ENCODE measurements at regions not wholly inside any gene's neighbourhood (a gene's known extent, or its start where the extent isn't known, plus 50 kb on each side); places are given as distances from the start of the nearest gene placed in this dataset.
A peak's percentile ranks its signal among the peaks of the same experiment; 100 is the strongest.

DNA sequence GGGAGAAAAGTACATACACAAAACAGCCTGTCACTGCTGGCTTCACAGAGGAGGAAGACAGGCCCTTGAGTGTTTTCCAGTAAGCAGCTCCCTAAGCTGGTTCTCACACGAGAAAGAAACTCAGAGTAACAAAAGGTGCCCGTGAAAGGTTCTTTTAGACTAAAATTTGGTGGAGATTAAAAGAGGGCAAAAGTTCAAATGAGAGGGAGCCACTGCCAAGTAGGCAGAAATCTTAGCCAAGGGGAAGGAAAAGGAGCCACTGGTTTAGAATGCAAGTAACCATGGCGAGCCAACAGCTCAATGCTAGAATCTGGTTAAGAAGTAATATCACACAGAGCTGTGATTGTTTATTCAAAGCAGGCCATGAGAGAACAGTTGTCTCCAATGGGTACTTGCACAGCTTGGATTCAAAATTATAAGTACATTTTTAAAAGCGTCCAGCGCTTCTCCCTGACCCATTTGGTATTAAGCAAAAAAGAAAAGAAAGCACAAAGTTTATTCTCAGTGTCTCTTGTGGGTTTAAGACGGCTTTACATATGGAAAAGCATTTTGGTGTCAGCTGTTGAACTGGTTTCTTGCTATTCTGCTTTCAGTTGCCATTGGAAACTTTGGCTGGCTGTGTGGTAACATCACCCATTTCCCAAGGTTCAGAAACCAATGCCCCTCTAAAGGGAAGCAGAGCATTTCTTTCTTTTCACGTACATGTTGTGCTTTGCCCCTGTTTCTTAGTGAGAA lies 648.5 kb downstream of the RNF144B start:
- no peak overlapping the region for H4K91ac ChIP-seq (replicated peaks; ENCODE audit: insufficient read length, low read length)
- H3K79me2 ChIP-seq (ENCODE audit: control insufficient read depth in 1 of 2, insufficient read depth in 2 of 2, low read length in 2 of 2) = no peaks in the 10 kb centered on the region
- POLR2A ChIA-PET (ENCODE audit: partially characterized antibody) = interaction anchor here (1.7 kb wide), 1 partner anchor 804 kb away, joined by 4 read pairs; no protein-coding TSS in a partner anchor
- no peak overlapping the region for H2BK120ac ChIP-seq (replicated peaks; ENCODE audit: low read depth, low read length)
- H3K27ac ChIP-seq (ENCODE audit: low read depth, low read length) = no peak overlapping the region
- no peak overlapping the region for H4K5ac ChIP-seq (ENCODE audit: insufficient read length, low read depth, low read length)
- H2AK5ac ChIP-seq (ENCODE audit: low read depth, low read length) = no peak overlapping the region
- DNase-seq (ENCODE audit: low read depth in 1 of 2, low spot score in 2 of 2) (no peak), FAIRE-seq (no peak)
- no peak overlapping the region for H3K9ac ChIP-seq (replicated peaks in 1 of 4; ENCODE audit: extremely low read depth in 1 of 4, low read depth in 3 of 4, low read length in 3 of 4)
- H3K4me2 ChIP-seq (ENCODE audit: insufficient read depth in 1 of 2, low read depth in 2 of 2, low read length in 2 of 2) = no peak overlapping the region
- no peaks in the 10 kb centered on the region for H4K20me1 ChIP-seq (replicated peaks in 1 of 2; ENCODE audit: control insufficient read depth in 1 of 2, insufficient read depth in 2 of 2, low read length in 2 of 2)
- no peak overlapping the region for H3K4ac ChIP-seq (replicated peaks; ENCODE audit: insufficient read length, low read depth, low read length)
- H2BK20ac ChIP-seq (ENCODE audit: low read length) = no peak overlapping the region
- no peak overlapping the region for H3K56ac ChIP-seq (replicated peaks; ENCODE audit: insufficient read length, low read depth, low read length)
- WGBS, 2 experiments (ENCODE audit: extremely low coverage in 1 of 2, insufficient coverage in 1 of 2, insufficient read length in 1 of 2, insufficient replicate concordance in 2 of 2, low coverage in 1 of 2, low lambda C conversion rate in 2 of 2, missing lambda C conversion rate in 1 of 2) = 91% methylated on average over 7 of the region's 7 CpGs; no CpG with 5 or more reads in 1 of the 2 experiments
- H4K8ac ChIP-seq (ENCODE audit: extremely low read depth, insufficient read depth, low read length) = no peak overlapping the region
- H3K23me2 ChIP-seq (ENCODE audit: low read depth, low read length) = no peaks in the 10 kb centered on the region
- no peaks in the 10 kb centered on the region for H3K9me3 ChIP-seq (ENCODE audit: insufficient read depth in 2 of 2, low read depth in 1 of 2, low read length in 1 of 2)
- CTCF ChIA-PET (ENCODE audit: partially characterized antibody) = interaction anchor here (0.6 to 1.7 kb wide), 7 partner anchors 11 to 1021 kb away, joined by 3 to 9 read pairs (median 3); no protein-coding TSS in a partner anchor
- H3K4me3 ChIP-seq (ENCODE audit: extremely low read depth in 1 of 4, insufficient read depth in 2 of 4, low read depth in 3 of 4, low read length in 4 of 4) = no peak overlapping the region
- no peaks in the 10 kb centered on the region for H3K36me3 ChIP-seq (ENCODE audit: control insufficient read depth in 2 of 4, insufficient read depth in 4 of 4, low read length in 3 of 4)
- H3K27me3 ChIP-seq (replicated peaks in 1 of 4; ENCODE audit: control insufficient read depth in 3 of 4, extremely low read depth in 1 of 4, insufficient read depth in 3 of 4, low read length in 3 of 4) = no peaks in the 10 kb centered on the region
- H2BK15ac ChIP-seq (ENCODE audit: low read length) = no peak overlapping the region
- peak overlapping the region; percentile 85; the same call in 1 of the 2 replicates for H2AFZ ChIP-seq (ENCODE audit: low read length)
- no peak overlapping the region for H2BK12ac ChIP-seq (ENCODE audit: low read depth, low read length)
- H3K18ac ChIP-seq (ENCODE audit: extremely low read depth, low read length) = no peak overlapping the region
- no peak overlapping the region for H3K23ac ChIP-seq (ENCODE audit: insufficient read length)
- no peaks in the 10 kb centered on the region for H3K79me1 ChIP-seq (ENCODE audit: low read depth, low read length)
- H3K14ac ChIP-seq (ENCODE audit: insufficient read length) = no peak overlapping the region
- H2BK5ac ChIP-seq (ENCODE audit: low read depth, low read length) = no peak overlapping the region
- H3K4me1 ChIP-seq (replicated peaks in 1 of 4; ENCODE audit: control insufficient read depth in 3 of 4, insufficient read depth in 4 of 4, low read length in 3 of 4) = no peaks in the 10 kb centered on the region
- TF ChIP-seq TAF1 (IDR thresholded peaks at IDR 0.05; ENCODE audit: low read depth, low read length) = no peak
- no peak for TF ChIP-seq ASH2L (IDR thresholded peaks at IDR 0.05; ENCODE audit: low read length)
- no peak for TF ChIP-seq FOSL1 (IDR thresholded peaks at IDR 0.05; ENCODE audit: insufficient read depth, low read depth, low read length)
- TF ChIP-seq EGR1 (IDR thresholded peaks at IDR 0.05; ENCODE audit: borderline replicate concordance, low read depth, low read length) = no peak
- TF ChIP-seq CHD1 (IDR thresholded peaks at IDR 0.05; ENCODE audit: low read depth, low read length) = no peak
- TF ChIP-seq SIRT6 (IDR thresholded peaks at IDR 0.05; ENCODE audit: low read length) = no peak
- no peak for TF ChIP-seq JUND (IDR thresholded peaks at IDR 0.05; ENCODE audit: low read length)
- TF ChIP-seq EZH2 (IDR thresholded peaks at IDR 0.05; ENCODE audit: low read depth, low read length, severe bottlenecking) = no peak
- no peak for TF ChIP-seq USF2 (IDR thresholded peaks at IDR 0.05; ENCODE audit: low read length)
- no peak for TF ChIP-seq CHD2 (IDR thresholded peaks at IDR 0.05; ENCODE audit: low read length)
- no peak for TF ChIP-seq CTBP2 (IDR thresholded peaks at IDR 0.05; ENCODE audit: borderline replicate concordance, insufficient read depth, insufficient read length, low read length)

Data from H1 (cell line).